ENCODE measurements at regions not wholly inside any gene's neighbourhood (a gene's known extent, or its start where the extent isn't known, plus 50 kb on each side); places are given as distances from the start of the nearest gene placed in this dataset.

- no peak for ATAC-seq
- DNase-seq, result no peak
- TF ChIP-seq POLR2A (IDR thresholded peaks at IDR 0.05), result no peak
- TF ChIP-seq CTCF (IDR thresholded peaks at IDR 0.05), result no peak
- Histone ChIP-seq H3K27ac (no peak overlapping the region), H3K9me3 (no peaks in the 10 kb centered on the region), H3K36me3 (no peaks in the 10 kb centered on the region), H3K4me1 (no peaks in the 10 kb centered on the region), H3K4me3 (no peak overlapping the region), H3K27me3 (no peaks in the 10 kb centered on the region)
- intact Hi-C loops (cut with DNase I), result no loop called here
- WGBS (ENCODE audit: insufficient coverage, low coverage, low lambda C conversion rate, missing lambda C conversion rate), result 70% methylated on average over 7 of the region's 7 CpGs
Observed at GRCh38 chr6:88251301-88251700, 85.2 kb upstream of the CNR1 start.

GRCh38 chr6:88248709-88249321, 82.7 kb upstream of the CNR1 start:
- WGBS (ENCODE audit: insufficient coverage, low coverage, low lambda C conversion rate, missing lambda C conversion rate), result 64% methylated on average over 4 of the region's 4 CpGs
- ATAC-seq, result no peak
- no peak for TF ChIP-seq POLR2A (IDR thresholded peaks at IDR 0.05)
- TF ChIP-seq CTCF (IDR thresholded peaks at IDR 0.05), result no peak
- Histone ChIP-seq H3K27ac (no peak overlapping the region), H3K4me3 (no peak overlapping the region), H3K36me3 (no peaks in the 10 kb centered on the region), H3K4me1 (no peaks in the 10 kb centered on the region), H3K9me3 (no peaks in the 10 kb centered on the region), H3K27me3 (no peaks in the 10 kb centered on the region)
- intact Hi-C loops (cut with DNase I), result no loop called here
- no peak for DNase-seq

- Histone ChIP-seq H3K27me3 (no peaks in the 10 kb centered on the region), H3K36me3 (no peaks in the 10 kb centered on the region), H3K4me3 (no peak overlapping the region), H3K9me3 (no peaks in the 10 kb centered on the region), H3K27ac (no peak overlapping the region), H3K4me1 (no peaks in the 10 kb centered on the region)
- intact Hi-C loops (cut with DNase I), result no loop called here
- DNase-seq (no peak), ATAC-seq (no peak)
- TF ChIP-seq POLR2A (IDR thresholded peaks at IDR 0.05) (no peak), CTCF (IDR thresholded peaks at IDR 0.05) (no peak)
- 54% methylated on average over 2 of the region's 2 CpGs for WGBS (ENCODE audit: insufficient coverage, low coverage, low lambda C conversion rate, missing lambda C conversion rate)
Observed at GRCh38 chr6:88246654-88247053, 80.5 kb upstream of the CNR1 start.

- TF ChIP-seq CTCF (IDR thresholded peaks at IDR 0.05) (no peak), POLR2A (IDR thresholded peaks at IDR 0.05) (no peak)
- no peak overlapping the region for H3K27ac ChIP-seq
- H3K4me1 ChIP-seq, result no peaks in the 10 kb centered on the region
- no peaks in the 10 kb centered on the region for H3K27me3 ChIP-seq
- no peak for DNase-seq
- no peaks in the 10 kb centered on the region for H3K9me3 ChIP-seq
- H3K36me3 ChIP-seq, result no peaks in the 10 kb centered on the region
- no peak overlapping the region for H3K4me3 ChIP-seq
- ATAC-seq, result no peak
- 53% methylated on average over 3 of the region's 3 CpGs for WGBS (ENCODE audit: insufficient coverage, low coverage, low lambda C conversion rate, missing lambda C conversion rate)
- intact Hi-C loops (cut with DNase I), result no loop called here
Observed at GRCh38 chr6:88244721-88245120, 78.6 kb upstream of the CNR1 start.

DNA sequence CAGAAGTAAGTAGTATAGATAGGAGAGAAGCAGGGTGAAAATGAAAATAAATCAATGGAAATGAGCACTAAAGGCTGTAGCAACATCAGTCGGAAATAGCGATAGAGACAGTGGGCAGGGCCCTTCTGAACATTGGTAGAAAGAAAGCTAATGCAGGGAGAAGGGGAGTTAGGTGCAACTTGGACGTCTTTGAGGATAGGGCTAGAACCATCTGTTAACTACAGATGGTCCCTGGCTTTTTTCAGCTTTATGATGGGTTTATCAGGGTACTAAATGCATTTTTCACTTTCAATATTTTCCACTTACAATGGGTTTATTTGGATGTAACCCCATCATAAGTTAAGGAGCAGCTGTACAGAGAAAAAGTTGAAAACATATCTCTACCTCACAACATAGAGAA, 72.8 kb upstream of the CNR1 start:
- intact Hi-C loops (cut with DNase I), result no loop called here
- DNase-seq (no peak), ATAC-seq (no peak)
- no peaks in the 10 kb centered on the region for H3K36me3 ChIP-seq
- H3K27ac ChIP-seq, result no peak overlapping the region
- H3K27me3 ChIP-seq, result no peaks in the 10 kb centered on the region
- 59% methylated on average over 3 of the region's 3 CpGs for WGBS (ENCODE audit: insufficient coverage, low coverage, low lambda C conversion rate, missing lambda C conversion rate)
- H3K4me1 ChIP-seq, result no peaks in the 10 kb centered on the region
- H3K9me3 ChIP-seq, result no peaks in the 10 kb centered on the region
- no peak overlapping the region for H3K4me3 ChIP-seq
- TF ChIP-seq CTCF (IDR thresholded peaks at IDR 0.05) (no peak), POLR2A (IDR thresholded peaks at IDR 0.05) (no peak)

Data from right lobe of liver (tissue), 6 donors.